ENCODE measurements at regions not wholly inside any gene's neighbourhood (a gene's known extent, or its start where the extent isn't known, plus 50 kb on each side); places are given as distances from the start of the nearest gene placed in this dataset.

GRCh38 chrX:42087960-42088359 lies 164.6 kb upstream of the CASK start:
- H3K27ac Mint-ChIP-seq (ENCODE audit: low read depth, unreplicated experiment): no peak overlapping the region
- CTCF ChIA-PET: interaction anchor here (0.9 kb wide), 1 partner anchor 17 kb away, joined by 5 read pairs; no protein-coding TSS in a partner anchor
- no peaks in the 10 kb centered on the region for H3K36me3 Mint-ChIP-seq (ENCODE audit: insufficient read depth, unreplicated experiment)
- DNase-seq (ENCODE audit: unreplicated experiment): no peak
- H3K27me3 Mint-ChIP-seq (ENCODE audit: insufficient read depth, unreplicated experiment): peaks cover 5% of the 10 kb centered on the region
- no peak overlapping the region for H3K4me3 Mint-ChIP-seq (ENCODE audit: unreplicated experiment)
- TF ChIP-seq CTCF (IDR thresholded peaks at IDR 0.05; ENCODE audit: unreplicated experiment): no peak
- POLR2A ChIA-PET: no interaction called here
- no TSS peak for BruUV-seq (replicated peaks)
- no peaks in the 10 kb centered on the region for H3K4me1 Mint-ChIP-seq (ENCODE audit: insufficient read depth, unreplicated experiment)
- intact Hi-C loops (cut with micrococcal nuclease): no loop called here
- H3K9me3 Mint-ChIP-seq (ENCODE audit: unreplicated experiment): no peaks in the 10 kb centered on the region

- H3K27me3 Mint-ChIP-seq (ENCODE audit: insufficient read depth, unreplicated experiment): peaks cover 12% of the 10 kb centered on the region
- CTCF ChIA-PET: interaction anchor here (0.8 kb wide), 1 partner anchor 160 kb away, joined by 4 read pairs; no protein-coding TSS in a partner anchor
- H3K4me1 Mint-ChIP-seq (ENCODE audit: insufficient read depth, unreplicated experiment): no peaks in the 10 kb centered on the region
- no peak overlapping the region for H3K27ac Mint-ChIP-seq (ENCODE audit: low read depth, unreplicated experiment)
- no peaks in the 10 kb centered on the region for H3K36me3 Mint-ChIP-seq (ENCODE audit: insufficient read depth, unreplicated experiment)
- BruUV-seq (replicated peaks): no TSS peak
- intact Hi-C loops (cut with micrococcal nuclease): no loop called here
- no peak for TF ChIP-seq CTCF (IDR thresholded peaks at IDR 0.05; ENCODE audit: unreplicated experiment)
- no peaks in the 10 kb centered on the region for H3K9me3 Mint-ChIP-seq (ENCODE audit: unreplicated experiment)
- POLR2A ChIA-PET: no interaction called here
- DNase-seq (ENCODE audit: unreplicated experiment): peak; percentile 54
- H3K4me3 Mint-ChIP-seq (ENCODE audit: unreplicated experiment): no peak overlapping the region
Measured at GRCh38 chrX:42085836-42086235, 162.5 kb upstream of the CASK start.

GRCh38 chrX:42079968-42080367 lies 156.6 kb upstream of the CASK start:
- no peaks in the 10 kb centered on the region for H3K36me3 Mint-ChIP-seq (ENCODE audit: insufficient read depth, unreplicated experiment)
- no peak overlapping the region for H3K27ac Mint-ChIP-seq (ENCODE audit: low read depth, unreplicated experiment)
- peaks cover 9% of the 10 kb centered on the region for H3K9me3 Mint-ChIP-seq (ENCODE audit: unreplicated experiment)
- no TSS peak for BruUV-seq (replicated peaks)
- H3K4me1 Mint-ChIP-seq (ENCODE audit: insufficient read depth, unreplicated experiment): no peaks in the 10 kb centered on the region
- no peak for DNase-seq (ENCODE audit: unreplicated experiment)
- ChIA-PET CTCF (no interaction called here), POLR2A (no interaction called here)
- intact Hi-C loops (cut with micrococcal nuclease): no loop called here
- peaks cover 46% of the 10 kb centered on the region for H3K27me3 Mint-ChIP-seq (ENCODE audit: insufficient read depth, unreplicated experiment)
- TF ChIP-seq CTCF (IDR thresholded peaks at IDR 0.05; ENCODE audit: unreplicated experiment): no peak
- no peak overlapping the region for H3K4me3 Mint-ChIP-seq (ENCODE audit: unreplicated experiment)

- no peak overlapping the region for H3K27ac Mint-ChIP-seq (ENCODE audit: low read depth, unreplicated experiment)
- TF ChIP-seq CTCF (IDR thresholded peaks at IDR 0.05; ENCODE audit: unreplicated experiment): no peak
- no peaks in the 10 kb centered on the region for H3K4me1 Mint-ChIP-seq (ENCODE audit: insufficient read depth, unreplicated experiment)
- CTCF ChIA-PET: no interaction called here
- H3K27me3 Mint-ChIP-seq (ENCODE audit: insufficient read depth, unreplicated experiment): peaks cover 58% of the 10 kb centered on the region
- peaks cover 9% of the 10 kb centered on the region for H3K9me3 Mint-ChIP-seq (ENCODE audit: unreplicated experiment)
- H3K4me3 Mint-ChIP-seq (ENCODE audit: unreplicated experiment): no peak overlapping the region
- no peak for DNase-seq (ENCODE audit: unreplicated experiment)
- no TSS peak for BruUV-seq (replicated peaks)
- POLR2A ChIA-PET: no interaction called here
- H3K36me3 Mint-ChIP-seq (ENCODE audit: insufficient read depth, unreplicated experiment): no peaks in the 10 kb centered on the region
- intact Hi-C loops (cut with micrococcal nuclease): no loop called here
Measured at GRCh38 chrX:42077675-42078074, 154.3 kb upstream of the CASK start.

Data from MCF 10A (cell line).